GM18909 (cell line): ENCODE measurements at regions not wholly inside any gene's neighbourhood (a gene's known extent, or its start where the extent isn't known, plus 50 kb on each side); places are given as distances from the start of the nearest gene placed in this dataset.

Source experiments
- ATAC-seq: cut with Tn5 transposase; IDR thresholded peaks from one replicate; pipeline ENCODE4 v1.9.1; 2021; ENCODE audit warnings: mild to moderate bottlenecking; ENCODE audit not compliant: unreplicated experiment, poor library complexity

- no peak for ATAC-seq
Measured at GRCh38 chr2:184543832-184544231, 54.5 kb upstream of the ZNF804A start.
